Mesodermal cell (in vitro differentiated cells): ENCODE measurements at regions not wholly inside any gene's neighbourhood (a gene's known extent, or its start where the extent isn't known, plus 50 kb on each side); places are given as distances from the start of the nearest gene placed in this dataset.

Source experiments
- H3K27ac ChIP-seq: 2 replicates; pipeline ENCODE4 v1.7.0; 2013; ENCODE audit warnings: mild to moderate bottlenecking, low read depth, low read length, moderate library complexity; ENCODE audit not compliant: severe bottlenecking
- H3K36me3 ChIP-seq: 2 replicates; pipeline ENCODE4 v1.7.1; 2013; ENCODE audit warnings: mild to moderate bottlenecking, low read length, moderate library complexity; ENCODE audit not compliant: control insufficient read depth, insufficient read depth
- H3K4me1 ChIP-seq: one replicate; pipeline ENCODE4 v1.7.1; 2013; ENCODE audit warnings: mild to moderate bottlenecking, low read length; ENCODE audit not compliant: insufficient read depth, control insufficient read depth, poor library complexity, severe bottlenecking
- H3K4me3 ChIP-seq: 2 replicates; pipeline ENCODE4 v1.7.0; 2013; ENCODE audit warnings: low read length, control low read depth, mild to moderate bottlenecking; ENCODE audit not compliant: insufficient read depth, poor library complexity, severe bottlenecking; ENCODE audit errors: extremely low read depth
- H3K9me3 ChIP-seq: 2 replicates; pipeline ENCODE4 v1.7.1; 2013; ENCODE audit warnings: mild to moderate bottlenecking, low read length, moderate library complexity; ENCODE audit not compliant: control insufficient read depth
- WGBS, 2 experiments: methylation state at CpG; one replicate each; pipeline ENCODE4 v1.1.5; 2013; ENCODE audit warnings: missing lambda C conversion rate in 2 of 2; ENCODE audit not compliant: insufficient coverage in 2 of 2; 5-methylcytosine and 5-hydroxymethylcytosine counted together

GRCh38 chr7:25775999-25776743 lies 375.8 kb upstream of the NFE2L3 start:
- WGBS, 2 experiments: 75 to 100% methylated on average over 1 of the region's 3 CpGs
- Histone ChIP-seq H3K9me3 (no peaks in the 10 kb centered on the region), H3K27ac (no peak overlapping the region), H3K36me3 (no peaks in the 10 kb centered on the region), H3K4me1 (no peaks in the 10 kb centered on the region), H3K4me3 (no peak overlapping the region)

- no peak overlapping the region for H3K4me3 ChIP-seq
- no peak overlapping the region for H3K27ac ChIP-seq
- no peaks in the 10 kb centered on the region for H3K36me3 ChIP-seq
- no peaks in the 10 kb centered on the region for H3K4me1 ChIP-seq
- no peaks in the 10 kb centered on the region for H3K9me3 ChIP-seq
- 86 to 100% methylated on average over 1 of the region's 1 CpG for WGBS, 2 experiments
Measured at GRCh38 chr7:25776744-25777123, 375.3 kb upstream of the NFE2L3 start.

DNA sequence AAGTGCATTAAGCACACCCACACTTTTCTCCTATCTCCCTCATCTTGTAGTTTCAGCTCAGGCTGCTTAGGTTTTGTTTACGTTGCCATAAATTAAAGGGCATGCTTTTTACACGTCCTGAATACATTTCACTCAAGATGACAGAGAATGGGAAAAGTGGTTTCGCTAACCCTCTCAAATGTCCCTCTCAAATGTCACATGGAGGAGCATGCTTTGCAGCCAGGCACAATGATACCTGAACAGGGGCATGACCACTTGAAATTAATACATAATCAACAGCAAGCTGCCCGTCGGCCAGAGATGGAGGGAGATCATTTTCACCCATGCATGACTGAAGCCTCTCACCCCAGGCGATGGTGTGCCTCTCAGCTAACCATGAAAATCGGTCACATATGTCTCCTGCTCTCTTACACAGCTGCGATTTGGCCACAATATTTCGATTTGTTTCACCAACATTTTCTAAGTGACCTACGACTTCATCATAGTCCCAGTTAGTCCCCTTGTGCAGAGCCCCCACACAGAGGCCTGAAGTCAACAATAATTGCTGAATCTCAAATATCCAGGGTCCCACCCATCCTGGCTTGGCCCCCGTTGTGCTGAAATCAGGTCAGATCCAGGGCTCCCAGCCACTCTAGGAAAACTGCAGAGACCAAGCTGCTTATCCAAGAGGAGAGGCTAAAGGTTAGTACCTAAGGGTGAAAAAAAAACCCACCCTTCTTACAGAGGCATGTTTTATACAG lies 373.9 kb upstream of the NFE2L3 start:
- no peaks in the 10 kb centered on the region for H3K9me3 ChIP-seq
- no peaks in the 10 kb centered on the region for H3K4me1 ChIP-seq
- no peak overlapping the region for H3K27ac ChIP-seq
- WGBS, 2 experiments: 86 to 89% methylated on average over 8 to 9 of the region's 11 CpGs
- H3K36me3 ChIP-seq: no peaks in the 10 kb centered on the region
- H3K4me3 ChIP-seq: no peak overlapping the region

DNA sequence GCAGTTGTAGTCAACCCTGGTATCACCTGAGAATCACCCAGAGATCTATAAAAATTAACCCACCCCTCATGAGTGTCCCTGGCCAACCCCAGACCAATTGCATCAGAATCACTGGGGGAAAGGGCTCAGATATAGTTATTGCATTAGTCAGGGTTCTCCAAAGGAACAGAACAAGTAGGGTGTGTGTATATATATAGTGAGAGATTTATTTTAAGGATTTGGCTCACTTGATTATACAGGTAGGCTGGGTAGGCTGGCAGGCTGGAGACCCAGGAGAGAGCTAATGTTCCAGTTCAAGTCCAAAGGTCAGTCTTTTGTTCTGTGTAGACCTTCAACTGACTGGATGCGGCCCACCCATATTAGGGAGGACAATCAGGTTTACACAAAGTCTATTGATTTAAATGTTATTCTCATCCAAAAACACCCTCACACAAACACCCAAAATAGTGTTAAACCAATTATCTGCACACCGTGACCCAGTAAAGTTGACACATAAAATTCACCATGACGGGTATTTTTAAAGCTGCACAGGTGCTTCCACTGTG lies 372.9 kb upstream of the NFE2L3 start:
- Histone ChIP-seq H3K36me3 (no peaks in the 10 kb centered on the region), H3K4me1 (no peaks in the 10 kb centered on the region), H3K27ac (no peak overlapping the region), H3K4me3 (no peak overlapping the region), H3K9me3 (no peaks in the 10 kb centered on the region)
- 70 to 100% methylated on average over 2 of the region's 3 CpGs for WGBS, 2 experiments

DNA sequence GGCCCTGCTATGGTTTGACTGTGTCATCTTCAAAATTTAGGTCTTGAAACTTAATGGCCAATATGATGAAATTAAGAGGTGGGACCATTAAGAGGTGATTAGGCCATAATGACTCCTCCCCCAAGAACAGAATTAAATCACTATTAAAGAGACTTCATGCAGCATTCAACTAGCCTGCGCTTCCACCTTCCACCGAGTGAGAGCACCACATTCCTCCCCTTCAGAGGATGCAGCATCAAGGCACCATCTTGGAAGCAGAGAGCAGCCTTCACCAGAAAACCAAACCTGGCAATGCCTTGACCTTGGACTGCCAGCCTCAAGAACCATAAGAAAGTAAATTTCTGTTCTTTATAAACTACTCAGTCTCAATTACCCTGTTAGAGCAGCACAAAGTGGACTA lies 371.1 kb upstream of the NFE2L3 start:
- Histone ChIP-seq H3K4me1 (no peaks in the 10 kb centered on the region), H3K27ac (no peak overlapping the region), H3K4me3 (no peak overlapping the region), H3K9me3 (no peaks in the 10 kb centered on the region), H3K36me3 (no peaks in the 10 kb centered on the region)
- 95% methylated on average over 2 of the region's 2 CpGs; no CpG with 5 or more reads in 1 of the 2 experiments for WGBS, 2 experiments

- whole genome bisulfite sequencing, 2 experiments: no CpG with 5 or more reads among the region's 1 CpG
- Histone ChIP-seq H3K4me3 (no peak overlapping the region), H3K4me1 (no peaks in the 10 kb centered on the region)
Measured at GRCh38 chr7:25781704-25782103, 370.3 kb upstream of the NFE2L3 start.

GRCh38 chr7:25786936-25787335 lies 365.1 kb upstream of the NFE2L3 start:
- Histone ChIP-seq H3K36me3 (no peaks in the 10 kb centered on the region), H3K4me1 (no peaks in the 10 kb centered on the region), H3K9me3 (no peaks in the 10 kb centered on the region), H3K4me3 (no peak overlapping the region), H3K27ac (no peak overlapping the region)
- WGBS, 2 experiments: no CpG with 5 or more reads among the region's 1 CpG

More at GRCh38 chr7:25781704-25782103, 370.3 kb upstream of the NFE2L3 start:
- no peaks in the 10 kb centered on the region for H3K9me3 ChIP-seq
- no peak overlapping the region for H3K27ac ChIP-seq
- no peaks in the 10 kb centered on the region for H3K36me3 ChIP-seq

DNA sequence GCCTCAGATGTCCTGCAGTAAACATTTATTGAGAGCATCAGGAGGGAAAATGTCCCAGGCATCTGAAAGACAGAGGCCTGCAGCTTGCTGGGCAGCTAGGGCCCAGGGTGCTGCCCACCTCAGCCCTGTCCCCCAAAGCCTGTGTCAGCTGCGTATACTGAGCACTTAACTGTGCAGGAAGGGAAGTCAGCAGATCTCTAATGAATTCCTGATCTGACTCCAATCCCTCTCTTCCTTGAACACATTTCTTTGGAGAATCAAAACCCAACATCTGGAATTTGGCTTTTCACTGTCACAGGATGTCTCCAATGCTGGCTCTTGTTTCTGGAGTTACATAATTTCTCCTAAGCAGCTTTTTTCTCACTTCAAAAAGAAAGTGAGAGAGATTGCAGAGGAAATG lies 364.7 kb upstream of the NFE2L3 start:
- H3K4me1 ChIP-seq: no peaks in the 10 kb centered on the region
- H3K36me3 ChIP-seq: no peaks in the 10 kb centered on the region
- H3K27ac ChIP-seq: no peak overlapping the region
- H3K4me3 ChIP-seq: no peak overlapping the region
- WGBS, 2 experiments: 80 to 100% methylated on average over 1 of the region's 1 CpG
- no peaks in the 10 kb centered on the region for H3K9me3 ChIP-seq

DNA sequence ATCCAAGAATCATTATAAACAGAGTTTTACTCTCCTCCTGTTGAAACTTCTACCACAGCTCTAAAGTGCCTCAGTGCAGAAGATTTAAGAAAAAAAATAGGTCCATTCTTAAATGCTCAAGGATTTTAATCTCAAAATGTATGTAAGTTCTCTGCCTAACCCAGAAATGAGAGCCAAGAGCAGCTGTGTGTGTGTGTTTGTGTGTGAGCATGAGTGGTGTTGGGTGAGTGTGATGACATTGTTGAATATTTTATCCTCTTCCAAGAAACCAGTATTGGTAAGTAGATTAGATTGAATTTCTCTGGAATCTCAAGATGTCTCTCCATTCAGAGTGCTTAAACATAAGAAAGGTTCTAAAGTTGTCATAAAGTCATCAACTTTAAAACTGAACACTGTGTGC lies 363.6 kb upstream of the NFE2L3 start:
- Histone ChIP-seq H3K4me1 (no peaks in the 10 kb centered on the region), H3K9me3 (no peaks in the 10 kb centered on the region), H3K36me3 (no peaks in the 10 kb centered on the region), H3K27ac (no peak overlapping the region), H3K4me3 (no peak overlapping the region)

GRCh38 chr7:25788961-25789620 lies 362.9 kb upstream of the NFE2L3 start:
- Histone ChIP-seq H3K36me3 (no peaks in the 10 kb centered on the region), H3K4me1 (no peaks in the 10 kb centered on the region), H3K27ac (no peak overlapping the region), H3K9me3 (no peaks in the 10 kb centered on the region), H3K4me3 (no peak overlapping the region)
- WGBS, 2 experiments: 92 to 95% methylated on average over 2 of the region's 3 CpGs
